DMS 273 (cell line): ENCODE measurements at regions not wholly inside any gene's neighbourhood (a gene's known extent, or its start where the extent isn't known, plus 50 kb on each side); places are given as distances from the start of the nearest gene placed in this dataset.
"Not testable (repeated sequence)": the region's sequence is repeated elsewhere in the genome, so short reads cannot be mapped to it uniquely, and the experiment has no call there.

Experiments used
- DNase-seq: peaks from one replicate; lab custom pipeline; 2025; ENCODE audit not compliant: unreplicated experiment; lab: John Stamatoyannopoulos, UW

DNA sequence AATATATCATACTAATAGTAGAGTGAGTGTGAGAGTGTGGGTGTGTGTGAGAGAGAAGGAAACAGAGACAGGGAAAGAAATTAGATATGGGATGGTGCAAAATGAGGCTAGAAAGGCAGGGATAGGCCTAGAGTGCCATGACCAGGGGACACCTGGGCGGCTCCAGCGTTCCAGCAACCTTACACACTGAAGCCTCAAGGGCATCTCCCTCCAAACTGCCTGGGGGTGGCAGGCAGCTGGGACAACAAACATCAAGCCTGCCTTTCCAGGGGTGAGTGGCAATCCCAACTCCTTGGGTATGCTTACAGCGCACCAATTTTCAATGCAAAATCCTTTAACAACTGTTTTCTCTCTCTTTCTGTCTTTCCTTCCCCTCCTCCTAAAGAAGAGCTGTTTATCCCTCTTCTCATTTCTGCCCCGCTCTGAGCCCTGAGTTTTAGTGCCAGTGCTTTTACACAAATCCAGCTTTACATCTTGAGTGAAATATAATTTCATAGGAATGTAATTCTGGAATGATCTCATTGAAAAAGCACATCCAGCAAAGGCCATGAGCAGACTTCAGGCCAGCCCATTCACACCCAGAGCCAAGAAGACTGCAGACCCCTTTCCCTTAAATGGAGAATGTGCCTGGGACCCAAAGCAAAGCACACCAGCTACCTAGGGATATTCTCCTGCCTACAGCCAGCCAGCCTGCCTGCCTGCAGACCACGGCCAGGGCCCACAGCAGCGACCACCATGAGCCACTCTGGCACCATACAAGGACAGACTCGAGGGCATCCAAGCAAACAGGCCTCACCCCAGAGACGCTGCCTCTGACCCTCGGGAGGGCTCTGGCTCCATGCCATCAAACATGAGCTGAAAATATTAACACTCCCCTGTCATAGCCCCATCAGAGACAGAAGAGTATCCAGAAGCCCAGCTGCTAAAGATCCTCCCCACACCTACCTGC lies 90.3 kb downstream of the RPL27A start:
- DNase-seq: no peak

DNA sequence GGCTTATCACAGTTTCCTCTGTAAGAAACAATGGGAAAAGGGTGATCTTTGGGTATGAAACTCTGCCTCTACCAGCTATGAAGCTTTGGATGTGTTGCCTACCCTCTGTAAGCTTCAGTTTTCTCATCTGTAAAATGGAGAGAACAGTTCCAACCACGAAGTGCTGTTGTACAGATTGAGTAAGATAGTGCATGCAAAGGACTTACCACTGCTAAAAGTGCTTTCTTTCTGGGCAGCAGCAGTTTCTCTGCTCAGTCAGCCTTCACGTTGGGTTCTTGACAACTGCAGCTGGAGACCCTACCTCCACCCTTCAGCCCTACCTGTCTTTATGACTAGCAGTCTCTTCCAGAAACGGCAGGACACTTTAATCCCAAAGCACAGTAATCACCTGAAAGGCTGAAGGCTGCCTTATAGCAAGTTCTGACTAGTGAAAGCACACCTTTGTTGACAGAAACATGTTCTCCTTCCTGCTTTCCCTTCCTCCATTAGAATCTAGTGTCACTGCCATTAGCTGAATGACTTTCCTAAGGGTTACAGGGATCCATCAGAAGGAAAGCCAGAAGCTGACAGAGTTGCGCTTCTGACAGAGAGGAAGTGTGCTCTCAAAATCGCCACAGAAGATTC lies 91.4 kb downstream of the RPL27A start:
- no peak for DNase-seq

DNA sequence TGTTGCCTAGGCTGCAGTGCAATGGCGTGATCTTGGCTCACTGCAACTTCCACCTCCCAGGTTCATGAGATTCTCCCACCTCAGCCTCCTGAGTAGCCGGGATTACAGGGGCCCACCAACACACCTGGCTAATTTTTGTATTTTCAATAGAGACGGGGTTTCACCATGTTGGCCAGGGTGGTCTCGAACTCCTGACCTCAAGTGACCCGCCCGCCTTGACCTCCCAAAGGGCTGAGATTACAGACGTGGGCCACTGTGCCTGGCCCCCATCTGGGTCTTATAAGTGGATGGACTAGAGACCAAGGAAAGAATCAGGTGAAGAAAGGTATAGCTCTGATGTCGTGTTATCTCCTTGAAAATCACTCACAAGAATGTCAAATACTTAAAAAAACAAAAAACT lies 92.3 kb downstream of the RPL27A start:
- not testable (repeated sequence) for DNase-seq

DNA sequence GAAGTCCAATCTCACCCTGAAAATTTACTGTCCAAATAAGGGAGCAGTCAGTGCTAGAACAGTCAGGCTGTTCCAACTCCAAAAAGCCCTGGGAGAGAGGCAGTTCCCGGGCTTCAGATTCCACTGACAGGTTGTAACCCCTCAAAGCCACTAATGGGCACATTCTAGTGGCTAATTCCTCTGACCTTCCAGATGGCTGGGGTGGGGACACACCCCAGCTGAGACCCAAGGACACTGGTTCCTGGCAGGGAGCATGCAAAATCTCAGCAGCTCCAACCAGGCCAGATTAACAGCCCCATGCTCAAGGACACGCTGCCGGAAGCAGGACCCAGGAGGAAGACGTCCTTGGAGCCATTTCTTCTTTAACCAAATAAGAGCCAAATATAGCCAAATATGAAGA lies 92.7 kb downstream of the RPL27A start:
- no peak for DNase-seq

DNA sequence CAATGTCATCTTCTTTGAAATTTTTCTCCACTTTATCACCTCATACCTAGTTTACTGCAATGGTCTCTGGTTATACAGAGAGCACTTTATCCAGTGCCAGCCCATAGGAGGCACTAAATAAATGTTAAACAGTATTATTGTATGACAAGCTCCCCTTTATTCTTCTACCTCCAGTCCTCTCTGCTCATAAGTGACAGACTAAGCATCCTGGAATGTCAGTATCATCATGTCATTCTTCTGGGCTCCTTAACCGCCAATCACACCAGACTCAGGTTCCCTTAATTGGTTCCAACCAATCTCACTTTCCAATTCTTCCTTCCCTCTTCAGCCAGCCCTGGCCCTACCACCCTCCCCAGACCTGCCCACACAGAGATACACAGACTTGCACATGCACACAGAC lies 93.1 kb downstream of the RPL27A start:
- DNase-seq: no peak

DNA sequence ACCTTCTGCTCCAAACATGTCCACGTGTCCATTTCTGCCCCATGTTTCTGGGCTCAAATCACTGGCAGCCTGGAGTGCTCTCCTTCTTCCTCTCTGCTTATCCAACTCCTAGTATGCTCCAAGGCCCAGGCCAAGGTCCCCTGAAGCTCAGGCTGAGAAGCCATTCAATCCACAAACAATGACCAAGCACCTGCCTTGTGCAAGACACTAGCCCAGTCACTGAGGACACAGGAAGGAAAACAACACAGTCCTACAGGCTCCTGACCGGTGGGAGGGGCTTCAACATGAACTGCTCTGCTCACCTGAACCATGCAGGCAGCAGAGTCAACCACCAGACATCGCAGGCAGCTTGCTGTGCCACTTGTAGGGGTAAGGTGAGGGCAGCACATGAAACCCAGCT lies 93.6 kb downstream of the RPL27A start:
- no peak for DNase-seq

DNA sequence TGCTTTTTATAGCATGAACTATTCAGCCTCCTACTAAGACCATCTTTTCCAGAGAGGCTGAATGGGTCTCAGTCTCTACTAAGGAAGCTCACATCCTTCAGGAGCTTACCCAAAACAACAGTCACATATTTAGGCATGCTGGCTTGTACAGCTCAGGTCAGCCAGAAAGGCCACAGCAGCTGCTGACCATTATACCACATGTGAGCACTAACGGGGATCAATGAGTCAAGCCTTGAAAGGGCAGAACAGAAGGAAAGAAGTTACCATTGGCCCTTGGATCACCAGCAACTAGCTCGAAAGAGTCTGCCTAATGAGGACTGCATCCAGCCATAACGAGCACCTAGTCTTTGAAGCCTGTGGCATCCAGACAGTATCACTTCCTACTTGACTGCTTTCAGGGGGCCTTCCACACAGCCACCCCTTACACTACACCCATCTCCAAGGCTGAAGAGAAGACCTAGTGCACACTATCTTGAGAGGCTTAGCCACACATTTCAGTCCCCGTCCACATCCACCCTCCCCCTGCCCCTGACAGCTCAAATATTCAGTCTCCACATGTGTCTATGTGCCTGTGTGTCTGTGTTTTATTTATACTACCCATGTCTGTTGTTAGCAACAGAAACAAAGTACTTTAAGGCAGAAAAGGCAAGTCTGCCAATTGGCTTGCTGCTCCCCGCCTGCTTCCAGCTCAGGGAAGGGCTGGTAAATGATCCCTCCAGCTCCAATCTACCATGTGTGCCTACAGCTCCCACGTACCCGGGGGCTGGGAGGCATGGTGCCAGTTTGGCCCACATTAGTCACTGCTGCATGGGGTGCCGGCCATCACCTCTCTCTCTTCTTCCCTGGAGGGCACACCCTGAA lies 95.5 kb downstream of the RPL27A start:
- no peak for DNase-seq

DNA sequence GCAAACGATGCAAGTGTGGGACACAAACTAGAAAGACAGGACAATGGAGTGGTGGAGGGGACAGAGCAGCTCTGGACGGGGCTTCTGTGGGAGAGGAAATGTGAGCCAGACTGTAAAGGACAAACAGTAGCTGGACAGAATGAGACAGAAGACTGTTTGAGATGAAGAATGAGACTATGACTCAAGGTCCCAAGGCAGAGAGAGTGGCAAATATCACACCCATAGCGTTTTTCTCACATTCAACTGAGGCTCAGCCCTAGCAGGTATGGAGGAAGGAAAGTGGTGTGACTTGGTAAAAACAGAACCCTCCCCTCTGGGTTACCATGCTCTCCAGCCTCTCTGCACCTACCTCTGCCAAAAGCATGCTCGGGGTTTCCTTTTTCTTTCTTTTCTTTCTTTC lies 96.5 kb downstream of the RPL27A start:
- DNase-seq: no peak

DNA sequence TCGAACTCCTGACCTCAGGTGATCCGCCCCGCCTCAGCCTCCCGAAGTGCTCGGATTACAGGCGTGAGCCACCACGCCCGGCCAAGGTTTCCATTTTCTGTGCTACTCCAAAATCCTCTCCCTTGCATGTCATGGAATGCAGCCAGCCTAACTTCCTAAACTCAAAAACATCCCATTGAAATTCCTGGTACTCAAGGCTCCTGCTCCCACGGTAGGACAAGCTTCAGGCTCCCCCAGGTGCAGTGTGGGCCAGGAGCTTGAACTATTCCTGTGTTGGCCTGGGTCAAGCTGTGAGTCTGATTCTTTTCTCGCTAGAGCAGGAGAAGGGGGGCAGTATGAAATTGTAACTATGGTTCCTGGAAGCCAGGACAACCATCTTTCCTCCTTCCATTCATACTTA lies 97.1 kb downstream of the RPL27A start:
- no peak for DNase-seq

DNA sequence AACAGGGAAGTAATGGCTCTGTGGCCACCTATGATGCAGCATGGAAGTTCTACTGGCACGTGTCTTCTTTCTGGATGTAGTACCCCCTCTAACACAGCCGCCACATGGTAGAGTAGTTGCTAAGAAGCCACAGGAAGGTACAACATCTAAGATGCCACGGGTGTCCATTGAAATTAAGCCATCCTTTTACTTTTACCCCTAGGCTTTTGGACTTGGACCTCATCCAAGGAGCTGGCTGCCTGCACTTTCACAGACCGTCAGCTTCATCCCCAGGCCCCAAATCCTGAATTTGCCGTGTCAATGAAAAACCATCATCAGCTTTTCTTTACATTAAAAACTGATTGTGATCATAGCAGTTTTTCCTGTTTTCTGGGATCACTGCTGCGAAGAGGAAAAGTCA lies 102.4 kb downstream of the RPL27A start:
- no peak for DNase-seq

DNA sequence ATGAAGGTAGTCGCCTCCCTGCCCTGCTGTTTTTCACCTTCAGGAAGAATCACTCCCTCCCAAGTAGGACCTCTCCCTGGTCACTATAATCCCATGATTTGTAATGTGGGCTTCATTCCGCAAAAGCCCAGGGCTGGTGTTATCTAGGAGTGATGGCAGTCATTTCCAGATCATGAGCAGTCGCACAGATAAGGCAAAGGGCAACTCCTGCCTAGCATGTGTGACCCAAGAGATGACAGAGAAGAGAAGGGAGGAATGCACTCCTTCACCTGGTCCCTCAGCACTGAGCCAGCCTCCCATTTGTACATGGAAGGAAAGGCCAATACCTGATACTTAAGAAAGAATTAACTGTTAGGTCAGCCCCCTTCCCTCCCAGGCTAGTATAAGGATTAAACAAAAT lies 102.9 kb downstream of the RPL27A start:
- no peak for DNase-seq

DNA sequence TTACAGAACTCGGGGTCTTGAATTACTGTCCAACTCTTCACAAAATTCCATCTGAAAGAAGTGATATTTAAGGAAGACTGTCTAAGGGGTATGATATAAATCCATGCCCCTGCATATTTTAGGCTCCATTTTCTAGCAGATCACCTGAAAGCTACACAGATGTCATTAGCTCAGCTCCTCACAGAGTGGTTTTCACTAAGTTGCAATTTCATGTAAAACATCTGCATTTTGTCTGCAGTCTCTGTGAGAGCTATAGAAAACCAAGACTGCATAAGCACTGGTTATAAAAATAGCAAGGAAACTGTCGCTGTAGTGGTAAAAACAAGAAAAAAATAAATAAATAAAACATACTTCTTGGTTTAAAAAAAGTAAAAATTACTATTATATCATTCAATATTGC lies 103.4 kb downstream of the RPL27A start:
- no peak for DNase-seq

DNA sequence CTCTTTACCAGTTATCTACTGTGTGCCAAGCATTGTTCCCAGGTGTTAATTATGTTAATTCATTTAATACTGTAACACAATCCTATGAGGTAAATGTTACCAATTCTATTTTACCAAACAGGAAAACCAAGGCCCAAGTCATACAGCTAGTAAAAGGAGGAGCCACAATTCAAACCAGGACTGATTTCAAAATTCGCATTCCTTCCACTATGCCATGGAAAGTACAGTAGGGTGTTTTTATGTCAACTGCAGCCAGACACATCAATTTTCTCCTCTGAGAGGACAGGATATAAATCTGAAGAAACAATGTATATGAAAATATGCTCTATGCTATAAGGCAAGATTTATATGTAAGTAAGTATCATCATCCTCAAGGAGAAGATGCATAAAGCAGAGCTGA lies 104.3 kb downstream of the RPL27A start:
- DNase-seq: no peak

DNA sequence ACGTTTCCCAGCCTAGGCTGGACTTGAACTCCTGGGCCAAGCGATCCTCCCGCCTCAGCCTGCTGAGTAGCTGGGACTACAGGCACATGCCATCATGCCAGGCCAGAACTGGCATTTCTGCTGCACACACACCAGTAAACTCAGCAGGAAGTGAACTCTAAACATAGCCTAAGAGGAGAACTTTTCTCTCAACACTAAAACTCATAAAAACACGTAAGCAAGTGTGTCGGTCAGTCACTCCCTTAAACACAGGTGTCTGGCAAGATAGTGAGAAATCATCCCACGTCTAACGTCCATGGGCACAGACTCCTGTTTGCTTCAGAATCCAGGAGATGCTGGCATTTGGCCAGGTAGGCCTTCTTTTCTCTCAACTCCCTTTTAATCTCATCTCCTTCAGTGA lies 104.8 kb downstream of the RPL27A start:
- peak; percentile 1 for DNase-seq

DNA sequence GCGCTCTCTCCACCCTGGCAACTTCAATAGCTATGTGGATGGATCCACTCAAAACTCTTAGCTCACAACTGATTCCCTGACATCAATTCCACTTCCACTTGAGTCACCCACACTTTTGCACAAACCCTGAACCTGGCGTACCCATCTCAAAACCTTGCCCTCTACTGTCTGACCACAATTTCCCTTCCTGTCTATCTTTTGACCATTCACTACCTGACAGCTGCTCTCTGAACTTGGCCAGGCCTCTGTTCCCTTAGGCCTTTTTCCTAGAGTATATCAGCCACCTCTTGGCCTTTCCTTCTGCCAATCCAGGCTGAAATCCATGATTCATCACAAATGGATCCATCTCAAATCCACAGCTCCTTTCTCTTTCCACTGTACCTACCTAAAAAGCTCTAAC lies 106.0 kb downstream of the RPL27A start:
- no peak for DNase-seq

DNA sequence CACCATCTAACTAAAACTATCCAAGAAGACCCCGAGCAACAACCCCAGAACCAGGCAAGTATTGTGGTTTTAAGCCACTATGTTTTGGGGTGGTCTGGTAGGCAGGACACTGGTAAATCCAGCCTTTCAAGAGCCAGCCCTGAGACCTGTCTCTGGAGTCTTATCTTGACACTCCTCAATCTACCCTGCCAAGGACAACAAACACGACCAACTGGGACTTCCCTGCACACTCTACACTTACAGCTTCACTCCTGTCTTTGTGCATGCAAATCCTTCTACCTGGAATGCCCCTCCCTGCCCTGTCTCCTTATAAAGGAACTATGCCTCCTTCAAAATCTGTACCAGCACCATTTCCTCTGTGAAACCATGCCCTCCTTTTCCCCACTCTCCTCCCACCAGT lies 107.3 kb downstream of the RPL27A start:
- DNase-seq: no peak

DNA sequence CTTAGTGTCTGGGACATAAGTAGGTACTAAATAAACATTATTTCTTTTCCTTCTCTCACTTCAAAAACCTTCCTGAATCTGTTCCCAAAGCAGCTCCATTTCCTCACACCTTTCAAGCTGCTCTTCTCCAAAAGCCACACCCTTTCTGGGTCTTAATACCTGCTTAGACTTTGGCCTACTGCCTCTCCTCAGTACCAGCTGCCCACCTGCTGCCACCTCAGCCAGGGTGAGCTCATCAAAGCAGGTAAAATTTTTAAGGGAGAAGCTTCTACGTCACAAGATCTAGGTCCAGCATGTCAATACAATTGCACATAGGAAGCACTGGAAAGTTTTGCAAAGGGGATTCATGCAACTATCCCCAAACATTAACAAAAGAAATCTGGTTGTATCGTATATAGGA lies 108.4 kb downstream of the RPL27A start:
- DNase-seq: no peak

DNA sequence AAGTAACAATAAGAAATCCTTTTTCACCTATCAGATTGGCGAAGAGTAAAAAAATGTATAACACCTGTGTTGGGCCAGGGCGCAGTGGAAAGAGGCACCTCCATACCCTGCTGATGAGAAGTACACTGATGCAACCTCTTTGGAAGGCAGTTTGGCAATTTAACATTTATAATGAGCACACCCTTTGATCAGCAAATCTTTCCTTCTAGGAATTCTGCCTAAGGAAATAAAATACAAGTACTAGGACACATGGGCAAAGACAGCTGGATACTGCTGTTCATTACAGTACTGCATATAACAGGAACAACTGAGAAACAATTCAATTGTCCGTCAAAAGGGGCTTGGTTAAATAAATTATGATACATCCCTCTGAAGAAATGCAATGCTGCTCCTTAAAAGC lies 110.1 kb downstream of the RPL27A start:
- no peak for DNase-seq

DNA sequence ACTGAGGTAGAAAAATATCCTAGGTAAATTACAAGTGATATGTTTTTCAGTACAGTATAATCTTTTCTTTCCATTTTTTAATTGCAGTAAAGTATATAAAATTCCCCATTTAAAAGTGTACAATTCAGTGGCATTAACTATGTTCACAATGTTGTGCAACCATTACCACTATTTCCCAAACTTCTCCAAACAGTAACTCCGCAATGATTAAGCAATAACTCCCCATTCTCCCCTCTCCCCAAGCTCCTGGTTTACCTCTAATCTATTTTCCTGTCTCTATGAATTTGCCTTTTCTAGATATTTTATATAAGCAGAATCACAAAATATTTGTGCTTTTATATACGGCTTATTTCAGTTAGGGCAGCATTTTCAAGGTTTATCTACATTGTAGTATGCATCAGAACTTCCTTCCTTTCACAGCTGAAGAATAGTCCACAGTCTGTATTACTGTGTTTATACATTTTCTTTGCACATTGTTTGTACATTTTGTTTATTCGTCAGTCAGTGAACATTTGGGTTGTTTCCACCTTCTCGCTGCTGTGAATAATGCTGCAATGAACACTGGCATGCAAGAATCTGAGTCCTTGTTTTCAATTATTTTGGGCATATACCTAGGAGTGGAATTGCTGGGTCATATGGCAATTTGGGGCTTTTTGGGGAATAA lies 110.7 kb downstream of the RPL27A start:
- DNase-seq: no peak

DNA sequence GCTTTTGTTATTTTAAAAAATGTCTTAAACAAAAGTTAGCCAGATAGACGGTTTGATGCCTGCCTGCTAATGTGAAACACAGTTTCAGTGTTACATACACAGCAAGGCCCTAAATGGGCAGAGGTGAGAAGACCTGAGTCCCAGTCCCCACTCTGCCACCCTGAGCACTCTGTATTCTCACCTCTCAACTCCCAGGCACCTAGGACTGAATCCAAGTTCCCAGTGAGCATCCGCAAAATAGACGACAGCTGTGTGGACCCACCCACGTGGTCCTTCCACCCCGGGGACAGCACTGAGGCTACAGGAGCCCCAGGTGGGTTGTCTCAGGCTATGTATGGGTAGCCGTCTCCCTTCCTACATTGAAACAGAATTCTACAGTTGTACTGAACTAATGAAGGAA lies 111.5 kb downstream of the RPL27A start:
- no peak for DNase-seq

DNA sequence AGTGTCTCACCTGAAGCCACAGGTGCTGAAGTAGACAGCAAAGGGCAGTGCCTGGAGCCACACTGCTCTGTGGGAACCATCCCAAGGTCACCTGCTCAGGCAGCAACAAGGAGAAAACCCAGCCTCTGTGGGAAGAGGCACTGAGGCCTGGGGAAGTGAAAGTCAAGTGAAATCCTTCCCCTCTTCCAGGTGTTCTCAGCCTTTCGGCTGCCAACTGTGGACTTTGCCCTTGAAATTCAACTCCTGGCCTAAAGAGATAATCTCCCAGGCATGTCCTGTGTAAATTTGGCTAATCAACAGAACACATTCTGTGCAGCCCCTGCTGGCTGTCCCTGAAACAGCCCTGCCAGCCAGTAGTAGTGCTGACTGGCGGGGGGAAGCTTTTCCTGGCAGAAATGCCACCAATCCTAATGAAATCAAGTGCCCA lies 112.1 kb downstream of the RPL27A start:
- peak; percentile 36 for DNase-seq
